ENCODE measurements at regions not wholly inside any gene's neighbourhood (a gene's known extent, or its start where the extent isn't known, plus 50 kb on each side); places are given as distances from the start of the nearest gene placed in this dataset.

GRCh38 chr16:8417145-8417544, 173.2 kb downstream of the TMEM114 start:
- Mint-ChIP-seq H3K27me3 (ENCODE audit: low read depth in 2 of 2) (no peaks in the 10 kb centered on the region), H3K27ac (no peak overlapping the region)
- ATAC-seq = no peak

GRCh38 chr16:8408855-8409567, 181.3 kb downstream of the TMEM114 start:
- Histone ChIP-seq H3K27ac (ENCODE audit: low read length) (no peak overlapping the region), H3K27me3 (ENCODE audit: control insufficient read depth, insufficient read depth, low read length) (no peaks in the 10 kb centered on the region), H3K4me3 (ENCODE audit: low read length) (no peak overlapping the region), H3K9me3 (ENCODE audit: control insufficient read depth, insufficient read depth, low read length) (no peaks in the 10 kb centered on the region), H3K36me3 (ENCODE audit: control insufficient read depth, insufficient read depth, low read length) (no peaks in the 10 kb centered on the region), H3K4me1 (ENCODE audit: control insufficient read depth, insufficient read depth, low read length) (no peaks in the 10 kb centered on the region)
- no peak for TF ChIP-seq CTCF (IDR thresholded peaks at IDR 0.05)
- intact Hi-C loops (cut with micrococcal nuclease) = no loop called here
- H3K9me3 Mint-ChIP-seq = peaks cover 0 to 10% of the 10 kb centered on the region in 2 donors
- DNase-seq (no peak), ATAC-seq (no peak)
- 80% methylated on average over 9 of the region's 9 CpGs for WGBS (ENCODE audit: insufficient coverage)
- H3K27me3 Mint-ChIP-seq (ENCODE audit: low read depth in 2 of 2) = no peaks in the 10 kb centered on the region
- no peaks in the 10 kb centered on the region for H3K36me3 Mint-ChIP-seq
- H3K4me1 Mint-ChIP-seq = no peaks in the 10 kb centered on the region
- no peak overlapping the region for H3K4me3 Mint-ChIP-seq
- H3K27ac Mint-ChIP-seq = no peak overlapping the region

More at GRCh38 chr16:8417145-8417544, 173.2 kb downstream of the TMEM114 start:
- H3K9me3 Mint-ChIP-seq = peaks cover 2 to 4% of the 10 kb centered on the region in 2 donors
- DNase-seq = no peak
- H3K4me1 Mint-ChIP-seq = no peaks in the 10 kb centered on the region
- Histone ChIP-seq H3K4me3 (ENCODE audit: low read length) (no peak overlapping the region), H3K36me3 (ENCODE audit: control insufficient read depth, insufficient read depth, low read length) (no peaks in the 10 kb centered on the region), H3K4me1 (ENCODE audit: control insufficient read depth, insufficient read depth, low read length) (no peaks in the 10 kb centered on the region), H3K9me3 (ENCODE audit: control insufficient read depth, insufficient read depth, low read length) (no peaks in the 10 kb centered on the region), H3K27me3 (ENCODE audit: control insufficient read depth, insufficient read depth, low read length) (no peaks in the 10 kb centered on the region), H3K27ac (ENCODE audit: low read length) (no peak overlapping the region)
- H3K4me3 Mint-ChIP-seq = no peak overlapping the region
- intact Hi-C loops (cut with micrococcal nuclease) = no loop called here
- 94% methylated on average over 3 of the region's 4 CpGs for WGBS (ENCODE audit: insufficient coverage)
- H3K36me3 Mint-ChIP-seq = no peaks in the 10 kb centered on the region
- TF ChIP-seq CTCF (IDR thresholded peaks at IDR 0.05) = no peak

- Mint-ChIP-seq H3K4me1 (no peaks in the 10 kb centered on the region), H3K9me3 (peaks cover 0 to 14% of the 10 kb centered on the region in 2 donors), H3K4me3 (no peak overlapping the region), H3K36me3 (no peaks in the 10 kb centered on the region), H3K27me3 (ENCODE audit: low read depth in 2 of 2) (no peaks in the 10 kb centered on the region), H3K27ac (no peak overlapping the region)
- ATAC-seq = no peak
- no peaks in the 10 kb centered on the region for H3K27me3 ChIP-seq (ENCODE audit: control insufficient read depth, insufficient read depth, low read length)
- H3K9me3 ChIP-seq (ENCODE audit: control insufficient read depth, insufficient read depth, low read length) = no peaks in the 10 kb centered on the region
- no peak for DNase-seq
- no peak overlapping the region for H3K27ac ChIP-seq (ENCODE audit: low read length)
- H3K4me1 ChIP-seq (ENCODE audit: control insufficient read depth, insufficient read depth, low read length) = no peaks in the 10 kb centered on the region
- H3K36me3 ChIP-seq (ENCODE audit: control insufficient read depth, insufficient read depth, low read length) = no peaks in the 10 kb centered on the region
- no peak for TF ChIP-seq CTCF (IDR thresholded peaks at IDR 0.05)
- no peak overlapping the region for H3K4me3 ChIP-seq (ENCODE audit: low read length)
- intact Hi-C loops (cut with micrococcal nuclease) = no loop called here
- WGBS (ENCODE audit: insufficient coverage) = 76% methylated on average over 3 of the region's 3 CpGs
Measured at GRCh38 chr16:8407351-8407750, 183.0 kb downstream of the TMEM114 start.

Data from natural killer cell (primary cell).